B cell (primary cell): ENCODE measurements at regions not wholly inside any gene's neighbourhood (a gene's known extent, or its start where the extent isn't known, plus 50 kb on each side); places are given as distances from the start of the nearest gene placed in this dataset.

Experiments used
- ATAC-seq: fragments of 200-7000 bp; cut with Tn5 transposase; one replicate; pipeline ENCODE4 v1.10.0; 2021; ENCODE audit warnings: low read depth, mild to moderate bottlenecking, moderate number of reproducible peaks, moderate library complexity
- CTCF ChIA-PET: fragments of 350-600 bp; sonication (Branson Sonifier 250); formaldehyde crosslinking; loops from one replicate; lab custom pipeline; 2021; ENCODE audit warnings: antibody characterized with exemption, inconsistent platforms; lab: Charles Lee
- POLR2A ChIA-PET: fragments of 350-600 bp; sonication (Branson Sonifier 250); formaldehyde crosslinking; loops from one replicate; lab custom pipeline; 2021; ENCODE audit warnings: antibody characterized with exemption; lab: Charles Lee
- DNase-seq: peaks from one replicate; pipeline ENCODE4 v3.0.0; 2013
- H2AFZ ChIP-seq: 2 replicates; pipeline ENCODE4 v1.6.1; 2012; ENCODE audit warnings: mild to moderate bottlenecking, low read depth, low read length; ENCODE audit not compliant: insufficient read depth, poor library complexity, severe bottlenecking
- H3K27ac ChIP-seq, 2 donors: 1 replicate in 1 of 2; 2 replicates in 1 of 2; pipeline ENCODE4 v1.5.1; 2012 to 2013; ENCODE audit warnings: low read length in 2 of 2, mild to moderate bottlenecking in 2 of 2, moderate library complexity in 1 of 2
- H3K27me3 ChIP-seq, 4 experiments: fragments of 200-600 bp in 1 of 4; sonication (generic) in 1 of 4; replicated peaks in 1 of 4; 1 replicate in 2 of 4; 2 replicates in 2 of 4; pipeline versions ENCODE4 v1.6.1 to v1.7.0; 2013 to 2016; ENCODE audit warnings: low read length in 3 of 4, mild to moderate bottlenecking in 2 of 4, mixed read lengths in 1 of 4, moderate library complexity in 1 of 4; ENCODE audit not compliant: insufficient read depth in 4 of 4, control insufficient read depth in 3 of 4; ENCODE audit errors: control extremely low read depth in 1 of 4
- H3K36me3 ChIP-seq, 2 experiments: replicated peaks in 1 of 2; 1 replicate in 1 of 2; 2 replicates in 1 of 2; pipeline versions ENCODE4 v1.6.1 to v1.7.1; 2013; ENCODE audit warnings: low read length in 1 of 2; ENCODE audit not compliant: insufficient read depth in 2 of 2, control insufficient read depth in 1 of 2; ENCODE audit errors: control extremely low read depth in 1 of 2, extremely low read depth in 1 of 2
- H3K4me1 ChIP-seq, 2 donors: fragments of 200-600 bp in 1 of 2; sonication (generic) in 1 of 2; 1 replicate in 1 of 2; 2 replicates in 1 of 2; pipeline versions ENCODE4 v1.5.1 to v1.6.1; 2013 to 2017; ENCODE audit warnings: low read length in 2 of 2; ENCODE audit not compliant: control insufficient read depth in 2 of 2, insufficient read depth in 2 of 2
- H3K4me2 ChIP-seq: replicated peaks from 2 replicates; pipeline ENCODE3; 2012; ENCODE audit warnings: mild to moderate bottlenecking, low read depth, low read length; ENCODE audit not compliant: poor library complexity, severe bottlenecking
- H3K4me3 ChIP-seq, 5 experiments: fragments of 200-600 bp in 1 of 5; sonication (generic) in 1 of 5; 1 replicate in 3 of 5; 2 replicates in 2 of 5; pipeline versions ENCODE4 v1.5.1 to v1.7.0; 2011 to 2016; ENCODE audit warnings: low read length in 4 of 5, mild to moderate bottlenecking in 4 of 5, low read depth in 2 of 5, control low read depth in 1 of 5, moderate library complexity in 1 of 5; ENCODE audit not compliant: insufficient read depth in 1 of 5; ENCODE audit errors: control extremely low read depth in 1 of 5, extremely low read depth in 1 of 5
- H3K79me2 ChIP-seq: fragments of 200-600 bp; sonication (generic); one replicate; pipeline ENCODE4 v1.6.0; 2016; ENCODE audit warnings: low read length; ENCODE audit not compliant: control insufficient read depth, insufficient read depth
- H3K9ac ChIP-seq: fragments of 200-600 bp; sonication (generic); 2 replicates; pipeline ENCODE4 v1.6.1; 2017; ENCODE audit warnings: mild to moderate bottlenecking, low read length, moderate library complexity
- H3K9me3 ChIP-seq, 3 donors: one replicate each; pipeline versions ENCODE4 v1.6.1 to v1.7.1; 2013; ENCODE audit warnings: low read length in 2 of 3; ENCODE audit not compliant: control insufficient read depth in 2 of 3, insufficient read depth in 1 of 3; ENCODE audit errors: control extremely low read depth in 1 of 3
- H4K20me1 ChIP-seq: 2 replicates; pipeline ENCODE4 v1.6.0; 2012; ENCODE audit warnings: mild to moderate bottlenecking, low read length; ENCODE audit not compliant: insufficient read depth, control insufficient read depth, poor library complexity, severe bottlenecking
- H3K27ac Mint-ChIP-seq: one replicate; pipeline ENCODE4 v1.8.0; 2021; ENCODE audit warnings: mixed read lengths
- H3K27me3 Mint-ChIP-seq: one replicate; pipeline ENCODE4 v1.8.0; 2021; ENCODE audit warnings: mixed read lengths
- H3K4me1 Mint-ChIP-seq: one replicate; pipeline ENCODE4 v1.8.0; 2021; ENCODE audit warnings: mixed read lengths
- H3K4me3 Mint-ChIP-seq: one replicate; pipeline ENCODE4 v1.8.0; 2021; ENCODE audit warnings: mixed read lengths
- H3K9me3 Mint-ChIP-seq: one replicate; pipeline ENCODE4 v1.8.0; 2022; ENCODE audit warnings: mixed read lengths; ENCODE audit not compliant: insufficient read depth
- EZH2 ChIP-seq: IDR thresholded peaks from 2 replicates; pipeline ENCODE4 v1.6.1; 2012; ENCODE audit warnings: borderline replicate concordance, low read depth, mild to moderate bottlenecking, moderate library complexity, low read length; ENCODE audit not compliant: insufficient read depth, poor library complexity, severe bottlenecking
- WGBS: methylation state at CpG from one replicate; pipeline ENCODE4 v1.1.5; 2013; ENCODE audit warnings: missing lambda C conversion rate; ENCODE audit not compliant: insufficient coverage; 5-methylcytosine and 5-hydroxymethylcytosine counted together
- intact Hi-C: fragments of 100-400 bp; cut with micrococcal nuclease; formaldehyde crosslinking; loops from one replicate; pipeline ENCODE4 v1.10.0; 2022
- TF ChIP-seq, protein P1 (sequence below): fragments of 200-600 bp; IDR thresholded peaks from one replicate; pipeline ENCODE4 v1.8.0; 2022; ENCODE audit warnings: antibody characterized with exemption, mild to moderate bottlenecking

DNA sequence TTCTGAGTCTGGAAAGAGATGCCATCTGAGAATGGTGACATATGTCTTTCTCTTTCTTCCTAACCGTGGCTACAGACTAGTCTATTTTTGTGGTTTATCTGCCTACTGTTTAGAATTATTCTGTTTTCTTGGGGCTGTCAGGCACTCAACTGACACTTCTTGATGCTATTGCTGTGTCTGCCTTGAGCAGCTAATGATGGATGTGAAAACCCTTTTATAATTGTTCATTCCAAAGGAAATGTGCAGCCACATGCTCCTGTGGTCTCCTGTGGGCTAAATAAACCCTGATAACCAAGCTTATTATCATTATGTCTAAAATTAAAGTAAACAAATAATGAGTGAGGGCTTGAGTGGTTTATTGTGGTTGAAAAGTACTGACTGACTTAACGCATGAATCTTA lies 52.7 kb upstream of the CXADR start:
- no peak for DNase-seq
- no peak overlapping the region for H3K27ac ChIP-seq
- no peak for ATAC-seq
- ChIA-PET CTCF (no interaction called here), POLR2A (no interaction called here)
- Mint-ChIP-seq H3K4me1 (no peaks in the 10 kb centered on the region), H3K4me3 (no peak overlapping the region), H3K27me3 (no peaks in the 10 kb centered on the region), H3K27ac (no peak overlapping the region), H3K9me3 (no peaks in the 10 kb centered on the region)
- H3K4me3 ChIP-seq = no peak overlapping the region
- H3K36me3 ChIP-seq = no peaks in the 10 kb centered on the region
- H3K27me3 ChIP-seq = no peaks in the 10 kb centered on the region
- H3K4me1 ChIP-seq = no peaks in the 10 kb centered on the region
- no peaks in the 10 kb centered on the region for H3K79me2 ChIP-seq
- intact Hi-C loops = no loop called here
- H3K9ac ChIP-seq = no peak overlapping the region
- H3K9me3 ChIP-seq = no peaks in the 10 kb centered on the region
- no CpG with 5 or more reads among the region's 2 CpGs for WGBS
- no peak for TF ChIP-seq EZH2
- TF ChIP-seq, protein P1, sequence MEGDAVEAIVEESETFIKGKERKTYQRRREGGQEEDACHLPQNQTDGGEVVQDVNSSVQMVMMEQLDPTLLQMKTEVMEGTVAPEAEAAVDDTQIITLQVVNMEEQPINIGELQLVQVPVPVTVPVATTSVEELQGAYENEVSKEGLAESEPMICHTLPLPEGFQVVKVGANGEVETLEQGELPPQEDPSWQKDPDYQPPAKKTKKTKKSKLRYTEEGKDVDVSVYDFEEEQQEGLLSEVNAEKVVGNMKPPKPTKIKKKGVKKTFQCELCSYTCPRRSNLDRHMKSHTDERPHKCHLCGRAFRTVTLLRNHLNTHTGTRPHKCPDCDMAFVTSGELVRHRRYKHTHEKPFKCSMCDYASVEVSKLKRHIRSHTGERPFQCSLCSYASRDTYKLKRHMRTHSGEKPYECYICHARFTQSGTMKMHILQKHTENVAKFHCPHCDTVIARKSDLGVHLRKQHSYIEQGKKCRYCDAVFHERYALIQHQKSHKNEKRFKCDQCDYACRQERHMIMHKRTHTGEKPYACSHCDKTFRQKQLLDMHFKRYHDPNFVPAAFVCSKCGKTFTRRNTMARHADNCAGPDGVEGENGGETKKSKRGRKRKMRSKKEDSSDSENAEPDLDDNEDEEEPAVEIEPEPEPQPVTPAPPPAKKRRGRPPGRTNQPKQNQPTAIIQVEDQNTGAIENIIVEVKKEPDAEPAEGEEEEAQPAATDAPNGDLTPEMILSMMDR = no peak
- no peak overlapping the region for H2AFZ ChIP-seq
- no peak overlapping the region for H3K4me2 ChIP-seq
- H4K20me1 ChIP-seq = no peaks in the 10 kb centered on the region

DNA sequence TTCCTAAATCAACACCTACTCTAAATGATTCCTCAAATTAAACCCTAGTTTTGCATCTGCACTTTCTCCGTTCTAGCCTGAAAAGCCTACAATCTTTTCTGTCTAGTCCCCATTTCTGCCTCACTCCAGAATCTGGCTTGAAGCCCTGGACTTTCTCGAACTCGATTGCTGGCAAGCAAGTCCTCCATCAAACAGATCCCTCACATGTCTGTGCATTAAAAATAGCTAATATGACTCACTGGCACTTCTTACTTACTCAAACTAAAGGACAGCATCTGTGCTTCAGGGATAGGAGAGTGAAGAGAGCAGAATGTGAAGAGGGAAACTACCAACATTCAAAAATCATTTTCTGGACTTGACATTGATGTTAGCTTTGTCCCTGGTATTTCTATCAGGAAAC lies 51.8 kb upstream of the CXADR start:
- H3K79me2 ChIP-seq = no peaks in the 10 kb centered on the region
- no peaks in the 10 kb centered on the region for H4K20me1 ChIP-seq
- no peaks in the 10 kb centered on the region for H3K4me1 ChIP-seq
- no peak overlapping the region for H2AFZ ChIP-seq
- no peak for ATAC-seq
- ChIA-PET POLR2A (no interaction called here), CTCF (no interaction called here)
- WGBS = 100% methylated on average over 3 of the region's 3 CpGs
- H3K27me3 ChIP-seq = no peaks in the 10 kb centered on the region
- H3K4me1 Mint-ChIP-seq = no peaks in the 10 kb centered on the region
- no peaks in the 10 kb centered on the region for H3K36me3 ChIP-seq
- H3K27ac ChIP-seq = no peak overlapping the region
- H3K9me3 Mint-ChIP-seq = no peaks in the 10 kb centered on the region
- H3K4me3 Mint-ChIP-seq = no peak overlapping the region
- no peaks in the 10 kb centered on the region for H3K9me3 ChIP-seq
- H3K27ac Mint-ChIP-seq = no peak overlapping the region
- H3K9ac ChIP-seq = no peak overlapping the region
- no peak overlapping the region for H3K4me3 ChIP-seq
- H3K4me2 ChIP-seq = no peak overlapping the region
- DNase-seq = no peak
- intact Hi-C loops = no loop called here
- no peak for TF ChIP-seq EZH2
- TF ChIP-seq, protein P1 = no peak
- H3K27me3 Mint-ChIP-seq = no peaks in the 10 kb centered on the region
